ENCODE measurements at regions not wholly inside any gene's neighbourhood (a gene's known extent, or its start where the extent isn't known, plus 50 kb on each side); places are given as distances from the start of the nearest gene placed in this dataset.

DNA sequence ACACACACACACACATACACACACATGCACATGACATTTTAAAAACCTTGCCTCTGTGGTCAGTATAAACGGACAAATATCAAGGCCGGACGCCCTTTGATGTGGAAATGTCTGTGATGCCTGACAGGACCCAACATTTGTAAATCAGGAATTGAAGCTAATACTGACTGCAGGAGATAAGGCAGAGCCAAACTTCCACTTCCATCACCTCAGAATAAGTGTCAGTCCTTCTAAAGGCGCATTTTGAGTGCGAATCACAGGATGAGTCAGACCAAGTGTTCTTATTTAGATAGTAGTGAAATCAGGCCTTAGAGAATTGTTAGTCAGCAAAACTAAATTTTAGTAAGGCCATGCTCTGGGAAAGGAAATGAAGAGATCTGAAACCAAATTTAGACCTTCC is 211.7 kb upstream of the LRATD1 start:
- TF ChIP-seq POLR2AphosphoS5 (IDR thresholded peaks at IDR 0.05; ENCODE audit: low read depth, low read length), result no peak
- no peak for TF ChIP-seq CHCHD3 (CRISPR knock-in tag; IDR thresholded peaks at IDR 0.05)
- no peak for TF ChIP-seq CTCF (CRISPR knock-in tag; IDR thresholded peaks at IDR 0.05)
- no peak for TF ChIP-seq ARHGAP35 (CRISPR knock-in tag; IDR thresholded peaks at IDR 0.05; ENCODE audit: borderline replicate concordance)
- TF ChIP-seq HOXA3 (CRISPR knock-in tag; IDR thresholded peaks at IDR 0.05), result no peak
- TF ChIP-seq JUN (CRISPR knock-in tag; IDR thresholded peaks at IDR 0.05), result no peak
- no peak for TF ChIP-seq TCF12 (IDR thresholded peaks at IDR 0.05)
- TF ChIP-seq TCF12 (CRISPR knock-in tag; IDR thresholded peaks at IDR 0.05), result no peak

Measured in HepG2 (cell line).